ENCODE measurements at regions not wholly inside any gene's neighbourhood (a gene's known extent, or its start where the extent isn't known, plus 50 kb on each side); places are given as distances from the start of the nearest gene placed in this dataset.

DNA sequence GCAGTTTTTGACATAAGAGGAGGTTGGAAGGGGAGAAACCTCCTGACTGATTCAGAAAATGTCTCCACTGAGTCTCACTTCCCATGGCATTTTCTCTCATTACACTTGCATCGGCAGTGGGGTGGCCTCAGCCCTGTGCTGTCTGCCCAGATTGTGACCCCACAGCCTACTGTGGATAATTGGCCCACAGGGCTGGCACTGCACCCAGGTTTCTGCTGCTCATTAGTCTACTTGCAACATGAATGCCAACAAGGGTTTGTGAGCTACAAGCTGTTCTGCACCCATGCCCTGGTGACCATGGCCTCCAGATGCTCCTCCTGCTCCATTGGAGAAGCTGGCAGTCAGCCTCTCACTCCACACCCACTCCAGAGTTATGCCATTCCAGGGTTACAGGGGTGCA, 296.0 kb downstream of the CTTN start:
- in situ Hi-C loops (cut with HindIII; ENCODE audit: low sequenced_read_pairs), result no loop called here

DNA sequence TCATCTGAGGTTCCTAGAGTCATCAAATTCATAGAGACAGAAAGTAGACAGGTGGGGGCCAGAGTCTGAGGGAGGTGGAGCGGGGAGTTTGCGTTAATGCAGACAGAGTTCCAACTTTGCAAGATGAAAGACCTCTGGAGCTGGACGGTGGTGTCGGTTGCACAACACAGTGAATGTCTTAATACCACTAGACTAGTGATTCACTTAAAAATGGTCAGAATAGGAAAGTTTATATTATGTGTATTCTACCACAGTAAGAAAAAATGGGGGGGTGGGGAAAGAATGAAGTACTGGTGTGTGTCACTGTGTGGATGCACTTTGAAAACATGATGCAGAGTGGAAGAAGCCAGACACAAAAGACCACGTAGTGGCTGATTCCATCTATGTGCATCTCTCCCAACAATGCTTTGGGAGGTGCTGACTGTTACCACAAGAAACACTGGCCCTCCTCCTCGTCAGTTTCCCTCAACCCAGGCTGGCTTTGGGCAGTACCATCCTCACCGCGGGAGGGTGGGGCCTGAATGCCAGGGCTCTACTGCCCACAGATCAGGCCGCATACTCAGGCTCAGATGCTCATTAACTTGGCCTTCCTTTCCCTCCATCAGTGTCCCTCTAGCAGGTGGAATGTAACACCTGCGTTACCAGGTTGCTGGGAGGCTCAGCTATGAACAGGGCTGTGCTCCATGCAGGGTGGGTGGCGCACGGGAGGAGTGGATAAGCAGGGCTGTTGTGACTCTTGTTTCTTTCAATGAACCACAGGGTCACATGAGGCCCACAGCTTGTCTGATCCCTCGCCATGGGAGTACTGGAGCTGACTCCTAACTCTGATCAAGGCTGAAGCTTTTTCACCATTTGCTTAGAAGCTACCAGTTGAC, 297.0 kb downstream of the CTTN start:
- in situ Hi-C loops (cut with HindIII; ENCODE audit: low sequenced_read_pairs), result no loop called here

DNA sequence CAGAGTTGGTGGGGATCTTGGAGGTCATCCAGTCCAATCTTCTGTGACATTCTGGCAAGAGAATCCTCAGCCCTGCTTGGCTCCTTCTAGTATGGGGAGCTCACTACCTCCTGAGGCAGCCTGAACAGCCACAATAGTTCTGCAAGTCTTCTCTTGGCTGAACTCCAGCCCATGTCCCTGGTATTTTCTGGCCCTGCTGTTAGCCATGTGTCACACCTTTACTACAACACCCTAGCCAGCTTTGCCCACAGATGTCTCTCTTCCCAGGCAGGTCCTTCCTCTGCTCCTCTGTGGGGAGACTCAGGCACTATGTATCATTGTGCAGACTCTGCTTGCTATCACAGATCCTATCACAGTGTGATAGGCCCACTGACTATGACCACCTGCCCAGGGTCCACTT, 297.7 kb downstream of the CTTN start:
- in situ Hi-C loops (cut with HindIII; ENCODE audit: low sequenced_read_pairs), result no loop called here

DNA sequence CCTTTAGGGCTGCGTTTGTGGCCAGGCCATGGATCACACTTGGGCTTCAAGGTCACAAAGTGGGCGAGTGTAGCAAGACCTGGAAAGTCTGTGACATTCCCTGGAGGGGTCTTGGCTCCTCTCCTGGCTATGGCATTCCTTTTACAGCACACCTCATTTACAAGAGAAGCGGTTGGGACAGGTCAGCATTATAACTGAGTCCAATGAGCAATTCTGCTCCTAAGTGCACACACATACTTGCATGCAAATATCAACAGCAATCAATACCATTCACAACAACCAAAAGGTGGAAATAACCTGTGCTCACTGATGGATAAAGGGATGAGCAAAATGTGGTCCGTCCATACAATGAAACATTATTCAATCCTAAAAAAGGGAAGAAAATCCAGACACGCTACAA, 298.2 kb downstream of the CTTN start:
- in situ Hi-C loops (cut with HindIII; ENCODE audit: low sequenced_read_pairs), result no loop called here

- in situ Hi-C loops (cut with HindIII; ENCODE audit: low sequenced_read_pairs), result no loop called here
Measured at GRCh38 chr11:70697701-70698100, 299.4 kb downstream of the CTTN start.

DNA sequence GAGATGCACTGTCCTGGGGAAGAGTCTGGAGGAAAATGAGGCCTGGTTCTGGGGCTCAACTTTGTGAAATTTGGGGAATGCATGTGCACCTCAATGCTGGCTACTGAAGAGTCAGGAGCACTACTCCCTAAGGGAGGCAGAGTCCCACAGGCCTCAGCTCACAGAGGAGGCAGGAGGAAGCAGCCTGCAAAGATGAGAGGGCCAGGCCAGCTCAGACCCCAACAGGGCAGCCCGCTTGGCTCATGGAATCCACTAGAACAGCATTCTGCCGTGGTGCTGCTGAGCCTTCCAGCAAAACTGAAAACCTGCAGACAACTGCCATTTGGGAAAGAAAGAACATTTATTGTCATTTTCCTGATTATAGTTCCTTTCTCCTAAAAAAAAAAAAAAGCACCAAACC, 300.5 kb downstream of the CTTN start:
- in situ Hi-C loops (cut with HindIII; ENCODE audit: low sequenced_read_pairs), result no loop called here

DNA sequence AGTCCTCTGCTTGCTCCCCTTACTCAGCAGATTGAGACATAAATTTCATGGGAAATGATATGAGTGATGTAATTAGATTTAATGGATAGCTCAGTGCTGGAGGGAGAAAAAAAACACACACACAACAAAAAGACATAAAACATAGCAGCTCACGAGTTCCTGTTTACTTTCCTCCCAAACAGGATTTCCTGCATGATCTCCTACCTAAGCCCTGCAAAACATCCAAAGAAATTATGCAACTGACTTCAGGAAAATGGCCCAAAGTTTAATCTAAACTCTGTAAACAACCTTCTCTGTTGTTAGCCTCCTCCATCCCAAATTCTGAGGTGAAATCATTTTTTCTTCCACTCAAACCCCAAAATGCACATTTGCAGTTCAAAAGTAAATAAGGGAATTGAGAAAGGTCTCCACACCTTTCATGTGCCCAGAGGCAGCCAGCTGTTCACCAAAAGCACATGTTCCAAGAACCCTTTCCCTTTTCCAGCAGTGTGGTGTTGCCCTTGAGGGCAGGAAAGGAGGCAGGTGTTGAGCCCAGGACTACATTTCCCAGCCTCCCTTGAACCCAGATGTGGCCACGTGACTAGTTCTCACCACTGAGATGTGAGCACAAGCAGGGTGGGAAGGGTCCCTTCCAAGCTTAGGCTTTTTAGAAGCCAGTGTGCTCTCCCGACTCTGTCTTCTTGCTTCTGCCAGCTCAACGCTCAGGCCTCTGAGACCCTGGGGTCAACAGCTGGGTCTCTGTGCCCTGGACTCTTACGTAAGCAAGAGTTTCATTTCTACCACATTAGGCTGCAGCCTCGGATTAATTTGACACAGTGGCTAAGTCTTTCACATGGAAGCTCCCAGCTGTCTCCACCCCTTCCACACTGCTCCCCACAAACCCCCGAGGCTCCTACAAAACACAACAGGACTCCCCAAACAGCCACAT, 301.2 kb downstream of the CTTN start:
- in situ Hi-C loops (cut with HindIII; ENCODE audit: low sequenced_read_pairs), result no loop called here

DNA sequence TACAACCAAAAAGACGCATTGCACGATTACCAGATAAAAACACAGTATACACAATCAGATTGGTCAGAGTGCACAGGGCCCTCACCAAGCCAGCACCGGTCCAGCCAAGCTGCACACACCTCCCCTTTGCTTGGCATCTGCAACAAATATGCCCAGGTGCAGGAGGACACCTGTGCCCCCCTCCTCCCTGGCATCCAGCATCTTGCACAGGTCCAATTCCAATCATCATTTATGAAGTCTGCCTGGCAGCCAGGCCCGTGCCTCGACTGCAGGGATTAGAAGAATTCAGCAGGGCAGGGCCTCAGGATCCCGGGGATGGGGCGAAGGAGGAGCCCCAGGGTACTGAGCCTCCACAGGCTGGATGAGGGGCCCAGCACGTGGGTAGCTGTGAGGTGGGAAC, 302.1 kb downstream of the CTTN start:
- in situ Hi-C loops (cut with HindIII; ENCODE audit: low sequenced_read_pairs), result no loop called here

DNA sequence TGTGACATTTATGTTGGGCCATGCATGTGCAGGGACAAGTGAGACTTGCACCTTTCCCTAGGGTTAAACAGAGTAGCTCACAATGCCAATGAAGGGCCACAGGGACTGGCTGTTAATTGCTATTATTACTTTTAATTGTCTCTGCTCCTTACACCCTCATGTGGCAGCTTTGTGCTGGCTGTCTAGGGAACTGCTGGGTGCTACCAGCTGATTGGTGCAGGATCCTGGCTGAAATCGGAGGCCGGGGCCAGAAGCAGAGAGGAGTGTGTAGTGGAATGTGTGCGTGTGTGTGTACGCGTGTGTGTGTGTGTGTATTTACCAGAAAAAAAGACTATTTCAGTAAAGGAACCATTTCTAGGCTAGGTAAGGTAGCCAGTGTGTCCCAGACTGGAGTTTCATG, 302.5 kb downstream of the CTTN start:
- in situ Hi-C loops (cut with HindIII; ENCODE audit: low sequenced_read_pairs), result no loop called here

GRCh38 chr11:70702040-70702648, 303.8 kb downstream of the CTTN start:
- in situ Hi-C loops (cut with HindIII; ENCODE audit: low sequenced_read_pairs), result no loop called here

DNA sequence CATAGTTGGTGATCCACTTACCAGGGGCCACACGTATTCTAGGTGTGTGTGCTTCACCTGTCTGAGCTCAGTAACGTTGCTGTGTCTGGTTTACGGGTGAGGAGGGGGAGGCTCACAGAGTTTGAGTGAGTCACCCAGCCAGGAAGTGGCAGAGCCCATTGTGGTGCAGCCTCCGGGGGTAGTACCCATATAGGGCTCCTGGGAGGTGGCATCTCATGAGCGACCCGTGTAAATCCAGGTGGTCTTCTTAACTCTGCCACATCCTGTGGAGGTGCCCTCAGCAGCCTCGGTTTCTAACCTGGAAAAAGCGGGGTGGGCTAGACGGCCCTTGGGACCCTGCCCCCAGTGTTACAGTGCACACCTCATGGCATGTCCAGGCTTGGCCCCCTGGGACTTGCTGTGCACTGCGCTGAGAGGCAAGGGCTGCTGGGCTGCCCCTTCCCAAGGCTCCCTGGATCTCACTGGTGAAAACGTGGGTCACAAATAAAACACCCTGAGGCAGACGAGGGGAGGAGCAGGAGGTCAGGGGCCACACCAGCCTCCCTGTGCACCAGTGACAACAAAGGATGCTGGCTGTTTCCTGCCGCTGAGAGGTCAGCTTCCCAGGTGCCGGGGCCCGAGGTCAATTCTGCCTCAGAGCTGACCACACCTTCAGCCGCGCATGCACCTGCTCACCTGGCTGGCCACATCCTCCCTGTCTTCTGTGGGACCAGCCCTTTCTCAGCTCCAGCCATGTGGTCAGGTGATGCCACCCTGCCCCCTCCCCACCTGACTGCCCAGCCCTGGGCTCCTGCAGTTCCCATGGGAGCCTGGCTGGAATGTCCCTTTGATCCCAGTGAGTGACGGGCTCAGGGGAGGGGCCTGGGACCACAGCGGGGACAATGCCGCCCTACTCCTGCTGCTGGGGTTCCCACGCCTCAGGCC, 305.1 kb downstream of the CTTN start:
- in situ Hi-C loops (cut with HindIII; ENCODE audit: low sequenced_read_pairs), result no loop called here

- in situ Hi-C loops (cut with HindIII; ENCODE audit: low sequenced_read_pairs), result no loop called here
Measured at GRCh38 chr11:70705097-70705496, 306.8 kb downstream of the CTTN start.

GRCh38 chr11:70705930-70706329, 307.6 kb downstream of the CTTN start:
- in situ Hi-C loops (cut with HindIII; ENCODE audit: low sequenced_read_pairs), result no loop called here

- in situ Hi-C loops (cut with HindIII; ENCODE audit: low sequenced_read_pairs), result no loop called here
Measured at GRCh38 chr11:70707821-70708220, 309.5 kb downstream of the CTTN start.

GRCh38 chr11:70709596-70709995, 311.3 kb downstream of the CTTN start:
- in situ Hi-C loops (cut with HindIII; ENCODE audit: low sequenced_read_pairs), result no loop called here

- in situ Hi-C loops (cut with HindIII; ENCODE audit: low sequenced_read_pairs), result no loop called here
Measured at GRCh38 chr11:70710192-70710591, 311.9 kb downstream of the CTTN start.

DNA sequence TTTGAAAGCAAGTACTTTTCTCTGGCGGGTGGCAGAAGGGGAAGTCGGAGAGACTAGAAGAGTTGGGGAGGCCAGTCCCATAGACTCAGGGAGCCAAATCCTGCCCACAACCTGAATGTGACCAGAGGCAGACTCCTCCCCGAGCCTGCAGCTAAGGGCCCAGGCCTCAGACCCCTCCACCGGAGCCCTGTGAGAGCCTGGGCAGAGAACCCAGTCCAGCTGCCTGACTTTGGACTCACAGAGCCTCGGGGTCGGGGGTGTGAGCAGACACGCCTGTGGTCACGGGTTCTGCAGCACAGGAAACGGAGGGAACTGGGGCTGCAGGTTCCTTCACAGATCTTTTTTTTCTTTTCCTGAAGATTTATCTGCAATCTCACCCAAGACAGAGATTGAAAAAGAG, 312.3 kb downstream of the CTTN start:
- in situ Hi-C loops (cut with HindIII; ENCODE audit: low sequenced_read_pairs), result no loop called here

- in situ Hi-C loops (cut with HindIII; ENCODE audit: low sequenced_read_pairs), result no loop called here
Measured at GRCh38 chr11:70711095-70711910, 313.0 kb downstream of the CTTN start.

GRCh38 chr11:70711911-70712185, 313.5 kb downstream of the CTTN start:
- in situ Hi-C loops (cut with HindIII; ENCODE audit: low sequenced_read_pairs), result no loop called here

GRCh38 chr11:70712471-70712870, 314.1 kb downstream of the CTTN start:
- in situ Hi-C loops (cut with HindIII; ENCODE audit: low sequenced_read_pairs), result no loop called here
